Activated CD8-positive, alpha-beta T cell treated with anti-CD3 and anti-CD28 coated beads for 36 hours (primary cell): ENCODE measurements at regions not wholly inside any gene's neighbourhood (a gene's known extent, or its start where the extent isn't known, plus 50 kb on each side); places are given as distances from the start of the nearest gene placed in this dataset.
A peak's percentile ranks its signal among the peaks of the same experiment; 100 is the strongest.

Experiments used
- ATAC-seq: fragments of 200-7000 bp; cut with Tn5 transposase; one replicate; pipeline ENCODE4 v1.10.0; 2021; ENCODE audit warnings: mild to moderate bottlenecking, moderate library complexity
- CTCF ChIA-PET: fragments of 350-600 bp; sonication (Branson Sonifier 250); formaldehyde crosslinking; loops from one replicate; lab custom pipeline; 2021; ENCODE audit warnings: antibody characterized with exemption; lab: Charles Lee
- POLR2A ChIA-PET: fragments of 350-600 bp; sonication (Branson Sonifier 250); formaldehyde crosslinking; loops from one replicate; lab custom pipeline; 2021; ENCODE audit warnings: antibody characterized with exemption; lab: Charles Lee
- DNase-seq: peaks from one replicate; pipeline ENCODE4 v3.0.0-alpha.2; 2020
- H3K27ac Mint-ChIP-seq: one replicate; pipeline ENCODE4 v1.8.0; 2021; ENCODE audit warnings: mild to moderate bottlenecking, mixed read lengths
- H3K27me3 Mint-ChIP-seq: one replicate; pipeline ENCODE4 v1.8.0; 2021; ENCODE audit warnings: mixed read lengths
- H3K36me3 Mint-ChIP-seq: one replicate; pipeline ENCODE4 v1.8.0; 2021; ENCODE audit warnings: low read depth, mixed read lengths
- H3K4me1 Mint-ChIP-seq: one replicate; pipeline ENCODE4 v1.8.0; 2021; ENCODE audit warnings: low read depth, mixed read lengths
- H3K4me3 Mint-ChIP-seq: one replicate; pipeline ENCODE4 v1.8.0; 2021; ENCODE audit warnings: mild to moderate bottlenecking, moderate library complexity, mixed read lengths
- H3K9me3 Mint-ChIP-seq: one replicate; pipeline ENCODE4 v1.8.0; 2021; ENCODE audit warnings: mixed read lengths
- CTCF ChIP-seq: fragments of 200-600 bp; IDR thresholded peaks from one replicate; pipeline ENCODE4 v1.8.0; 2022; ENCODE audit warnings: antibody characterized with exemption, mild to moderate bottlenecking
- intact Hi-C: fragments of 100-400 bp; cut with micrococcal nuclease; formaldehyde crosslinking; loops from one replicate; pipeline ENCODE4 v1.10.0; 2022

DNA sequence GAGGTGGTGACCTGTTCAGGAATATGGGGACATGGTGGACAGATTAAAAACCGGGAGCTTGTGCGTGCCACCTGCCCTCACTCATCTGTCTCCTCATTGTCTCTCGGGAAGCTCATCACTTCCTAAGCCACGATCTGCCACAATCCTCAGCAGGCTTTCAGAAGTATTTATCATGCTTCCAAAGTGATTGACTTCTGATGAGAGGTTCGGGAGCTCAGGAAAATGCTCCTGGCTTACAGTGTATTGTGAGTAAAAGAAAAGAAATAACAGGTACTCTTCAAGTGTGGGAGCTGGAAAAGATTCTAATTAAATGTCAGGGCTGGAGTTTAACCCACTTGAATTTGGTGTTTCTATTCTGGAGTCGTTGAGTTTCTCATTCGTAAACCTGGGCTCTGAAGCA is 91.9 kb upstream of the DRD2 start:
- no peak overlapping the region for H3K4me3 Mint-ChIP-seq
- no peaks in the 10 kb centered on the region for H3K36me3 Mint-ChIP-seq
- peaks cover 6% of the 10 kb centered on the region for H3K27me3 Mint-ChIP-seq
- DNase-seq (no peak), ATAC-seq (no peak)
- no peaks in the 10 kb centered on the region for H3K9me3 Mint-ChIP-seq
- POLR2A ChIA-PET, result no interaction called here
- no peak overlapping the region for H3K27ac Mint-ChIP-seq
- TF ChIP-seq CTCF, result no peak
- H3K4me1 Mint-ChIP-seq, result no peaks in the 10 kb centered on the region
- intact Hi-C loops, result no loop called here
- CTCF ChIA-PET, result no interaction called here

GRCh38 chr11:113564527-113565130 is 89.4 kb upstream of the DRD2 start:
- intact Hi-C loops, result no loop called here
- no peak for TF ChIP-seq CTCF
- ATAC-seq (no peak), DNase-seq (no peak)
- H3K4me1 Mint-ChIP-seq, result no peaks in the 10 kb centered on the region
- H3K4me3 Mint-ChIP-seq, result no peak overlapping the region
- H3K27me3 Mint-ChIP-seq, result peaks cover 6% of the 10 kb centered on the region
- POLR2A ChIA-PET, result interaction anchor here (0.6 kb wide), 1 partner anchor 20 kb away, joined by 3 read pairs; no protein-coding TSS in a partner anchor
- CTCF ChIA-PET, result no interaction called here
- H3K27ac Mint-ChIP-seq, result no peak overlapping the region
- no peaks in the 10 kb centered on the region for H3K9me3 Mint-ChIP-seq
- no peaks in the 10 kb centered on the region for H3K36me3 Mint-ChIP-seq

- Mint-ChIP-seq H3K9me3 (no peaks in the 10 kb centered on the region), H3K4me1 (no peaks in the 10 kb centered on the region), H3K4me3 (no peak overlapping the region), H3K36me3 (no peaks in the 10 kb centered on the region), H3K27me3 (peaks cover 6% of the 10 kb centered on the region), H3K27ac (no peak overlapping the region)
- intact Hi-C loops, result no loop called here
- DNase-seq (no peak), ATAC-seq (no peak)
- POLR2A ChIA-PET, result no interaction called here
- TF ChIP-seq CTCF, result no peak
- CTCF ChIA-PET, result no interaction called here
Measured at GRCh38 chr11:113563766-113564526, 88.7 kb upstream of the DRD2 start.

- intact Hi-C loops, result no loop called here
- ChIA-PET POLR2A (no interaction called here), CTCF (no interaction called here)
- Mint-ChIP-seq H3K27ac (no peak overlapping the region), H3K36me3 (no peaks in the 10 kb centered on the region), H3K4me1 (no peaks in the 10 kb centered on the region), H3K9me3 (no peaks in the 10 kb centered on the region), H3K27me3 (peaks cover 6% of the 10 kb centered on the region), H3K4me3 (no peak overlapping the region)
- TF ChIP-seq CTCF, result no peak
- ATAC-seq (peak; percentile 17), DNase-seq (no peak)
Measured at GRCh38 chr11:113562981-113563461, 87.8 kb upstream of the DRD2 start.

DNA sequence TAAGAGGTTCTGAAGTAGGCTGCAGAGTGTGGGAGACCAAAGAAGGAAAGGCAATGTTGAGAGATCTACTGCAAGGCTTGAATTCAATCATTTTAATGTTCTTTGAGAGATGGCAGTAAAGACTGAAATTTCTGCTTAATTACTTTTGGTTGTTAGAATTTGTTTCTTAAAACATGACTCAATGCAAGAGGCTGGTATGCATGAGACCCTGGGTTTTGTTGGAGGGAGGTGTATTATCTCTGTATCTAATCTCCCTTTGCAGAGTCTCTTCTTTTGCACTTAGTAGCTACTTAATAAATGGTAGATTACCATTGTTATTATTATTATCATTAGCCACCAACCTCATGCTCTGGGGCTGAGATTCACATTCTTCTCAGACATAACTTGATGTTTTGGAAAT is 87.4 kb upstream of the DRD2 start:
- ChIA-PET CTCF (no interaction called here), POLR2A (no interaction called here)
- Mint-ChIP-seq H3K4me3 (no peak overlapping the region), H3K36me3 (no peaks in the 10 kb centered on the region), H3K27ac (no peak overlapping the region), H3K27me3 (peaks cover 6% of the 10 kb centered on the region), H3K4me1 (no peaks in the 10 kb centered on the region), H3K9me3 (no peaks in the 10 kb centered on the region)
- intact Hi-C loops, result no loop called here
- TF ChIP-seq CTCF, result no peak
- DNase-seq (no peak), ATAC-seq (no peak)
